ENCODE measurements at regions not wholly inside any gene's neighbourhood (a gene's known extent, or its start where the extent isn't known, plus 50 kb on each side); places are given as distances from the start of the nearest gene placed in this dataset.

- Histone ChIP-seq H3K79me1 (ENCODE audit: insufficient read depth, low read depth, low read length, poor library complexity, severe bottlenecking) (no peaks in the 10 kb centered on the region), H3K23me2 (ENCODE audit: insufficient read length, low read depth, low read length, poor library complexity, severe bottlenecking) (no peaks in the 10 kb centered on the region), H4K91ac (ENCODE audit: insufficient read length, low read depth, low read length) (no peak overlapping the region), H2BK15ac (ENCODE audit: low read depth, low read length) (no peak overlapping the region), H3K4me2 (ENCODE audit: insufficient read depth, insufficient read length, low read length) (no peak overlapping the region), H2AK5ac (ENCODE audit: insufficient read length, low read length) (no peak overlapping the region), H2AFZ (ENCODE audit: low read length) (no peak overlapping the region), H3K27me3 (ENCODE audit: insufficient read depth, low read length) (no peaks in the 10 kb centered on the region), H2BK20ac (ENCODE audit: low read depth, low read length, poor library complexity, severe bottlenecking) (no peak overlapping the region), H3K4ac (ENCODE audit: low read depth, low read length) (no peak overlapping the region), H4K20me1 (ENCODE audit: control insufficient read depth, insufficient read depth, insufficient read length) (no peaks in the 10 kb centered on the region), H2BK12ac (ENCODE audit: insufficient read length, low read depth, low read length) (no peak overlapping the region), H3K27ac (ENCODE audit: insufficient read length, low read depth, low read length) (no peak overlapping the region), H3K9ac (ENCODE audit: extremely low read depth, insufficient read length, low read length) (no peak overlapping the region), H3K56ac (ENCODE audit: insufficient read length, low read depth, low read length) (no peak overlapping the region), H3K79me2 (ENCODE audit: insufficient read depth, low read length) (no peaks in the 10 kb centered on the region), H3K18ac (ENCODE audit: insufficient read length, low read depth, low read length) (no peak overlapping the region), H4K8ac (replicated peaks; ENCODE audit: insufficient read length, low read depth, low read length) (no peak overlapping the region), H4K5ac (ENCODE audit: insufficient read length, low read depth, low read length) (no peak overlapping the region), H2BK120ac (ENCODE audit: low read depth, low read length, poor library complexity, severe bottlenecking) (no peak overlapping the region), H3K9me3 (ENCODE audit: control insufficient read depth, low read depth, low read length) (no peaks in the 10 kb centered on the region), H3K23ac (ENCODE audit: insufficient read length, low read depth, low read length) (no peak overlapping the region), H3T11ph (ENCODE audit: low read length) (no peak overlapping the region), H2BK5ac (ENCODE audit: insufficient read length, low read length) (no peak overlapping the region), H3K4me1 (ENCODE audit: insufficient read depth, low read length) (no peaks in the 10 kb centered on the region), H3K14ac (ENCODE audit: insufficient read depth, low read length) (no peak overlapping the region)
- H3K4me3 Mint-ChIP-seq: no peak overlapping the region
- H3K4me1 Mint-ChIP-seq: no peaks in the 10 kb centered on the region
- H3K9me3 Mint-ChIP-seq: peaks cover 0 to 8% of the 10 kb centered on the region in 2 experiments; a peak in 3 of 5 replicates
- H3K27ac Mint-ChIP-seq: no peak overlapping the region
- TF ChIP-seq CTCF (conservative IDR thresholded peaks at IDR 0.05): no peak
- WGBS (ENCODE audit: extremely low coverage, insufficient read length, low lambda C conversion rate): no CpG with 5 or more reads among the region's 19 CpGs
- H3K36me3 Mint-ChIP-seq (ENCODE audit: insufficient read depth in 1 of 3, low read depth in 3 of 3): peaks cover 0 to 5% (median 0%) of the 10 kb centered on the region in 3 experiments; a peak in 1 of 7 replicates
- H3K27me3 Mint-ChIP-seq (ENCODE audit: low read depth): no peaks in the 10 kb centered on the region
- DNase-seq: no peak
Observed at GRCh38 chr13:65748227-65748626, 1481.9 kb downstream of the PCDH9 start.
